Vagina (tissue), 2 donors: ENCODE measurements at regions not wholly inside any gene's neighbourhood (a gene's known extent, or its start where the extent isn't known, plus 50 kb on each side); places are given as distances from the start of the nearest gene placed in this dataset.

ENCODE experiments used
- DNase-seq, 2 donors: peaks; one replicate each; pipeline ENCODE4 v3.0.0-alpha.2; 2017; ENCODE audit errors: extremely low spot score in 2 of 2
- H3K27ac ChIP-seq: fragments of 200-600 bp; sonication (generic); one replicate; pipeline ENCODE4 v1.5.1; 2019
- H3K27me3 ChIP-seq: fragments of 200-600 bp; sonication (generic); one replicate; pipeline ENCODE4 v1.5.1; 2019
- H3K36me3 ChIP-seq, 2 donors: fragments of 200-600 bp; sonication (generic); one replicate each; pipeline ENCODE4 v1.5.1; 2017 to 2019
- H3K4me1 ChIP-seq: fragments of 200-600 bp; sonication (generic); one replicate; pipeline ENCODE4 v1.5.1; 2019
- H3K4me3 ChIP-seq, 2 donors: fragments of 200-600 bp; sonication (generic); 1 replicate in 1 of 2; 2 replicates in 1 of 2; pipeline ENCODE4 v1.5.1; 2016 to 2019
- H3K9me3 ChIP-seq: fragments of 200-600 bp; sonication (generic); one replicate; pipeline ENCODE4 v1.5.1; 2019
- POLR2A ChIP-seq, 2 donors: fragments of 450-650 bp; IDR thresholded peaks; one replicate each; pipeline ENCODE4 v1.6.1; 2017; ENCODE audit warnings: antibody characterized with exemption in 2 of 2, mild to moderate bottlenecking in 2 of 2, moderate library complexity in 2 of 2
- POLR2AphosphoS5 ChIP-seq, 2 donors: sonication (generic); formaldehyde crosslinking; IDR thresholded peaks; one replicate each; pipeline ENCODE4 v1.9.0; 2017; ENCODE audit warnings: antibody characterized with exemption in 2 of 2, mild to moderate bottlenecking in 2 of 2, low read depth in 1 of 2; ENCODE audit not compliant: insufficient read depth in 1 of 2
- intact Hi-C: fragments of 100-400 bp; cut with DNase I; formaldehyde crosslinking; loops from one replicate; pipeline ENCODE4 v1.15.1; 2023
- TF ChIP-seq, protein P1 (sequence below), 3 experiments: fragments of 450-650 bp in 2 of 3; fragments of 200-600 bp in 1 of 3; sonication (generic) in 1 of 3; IDR thresholded peaks; one replicate each; pipeline ENCODE4 v1.5.1; 2017 to 2019; ENCODE audit warnings: antibody characterized with exemption in 3 of 3, mild to moderate bottlenecking in 2 of 3, moderate library complexity in 2 of 3

DNA sequence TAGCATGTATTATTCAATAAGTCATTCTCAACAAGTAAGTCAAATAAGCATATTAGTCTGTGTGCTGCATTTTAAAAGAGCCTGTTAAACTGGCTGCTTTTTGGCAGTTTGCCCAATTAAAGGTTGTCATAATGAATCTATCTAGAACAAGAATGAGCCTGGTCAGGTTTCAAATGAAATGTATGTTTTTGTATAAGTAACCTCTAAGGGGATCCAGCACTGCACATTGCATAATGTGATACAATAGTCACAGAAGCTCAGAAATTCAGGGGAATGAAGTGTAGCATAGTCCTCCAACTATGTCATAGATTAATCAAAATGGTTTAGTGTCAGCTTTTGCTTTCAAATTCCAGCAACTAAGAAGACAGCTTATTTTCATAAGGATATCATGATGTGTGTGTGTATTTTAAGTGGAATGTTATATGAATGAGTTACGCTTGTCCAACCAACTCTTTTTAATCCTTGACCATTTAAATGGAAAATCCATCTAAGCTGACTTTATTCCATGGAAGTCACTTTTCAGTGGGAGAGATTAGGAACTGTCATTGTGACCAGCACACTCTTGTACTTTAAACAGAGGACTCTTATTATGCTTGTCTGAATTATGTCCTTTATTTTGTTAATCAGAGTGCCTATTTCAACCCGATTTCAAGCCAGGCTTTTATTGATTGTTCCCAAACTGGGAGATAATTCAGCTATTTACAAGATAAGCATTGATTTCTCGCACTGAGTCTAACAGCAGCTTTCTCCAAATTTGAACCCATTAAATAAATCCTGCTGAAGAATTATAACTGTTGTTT lies 283.9 kb upstream of the ADAMTSL1 start:
- TF ChIP-seq, protein P1, sequence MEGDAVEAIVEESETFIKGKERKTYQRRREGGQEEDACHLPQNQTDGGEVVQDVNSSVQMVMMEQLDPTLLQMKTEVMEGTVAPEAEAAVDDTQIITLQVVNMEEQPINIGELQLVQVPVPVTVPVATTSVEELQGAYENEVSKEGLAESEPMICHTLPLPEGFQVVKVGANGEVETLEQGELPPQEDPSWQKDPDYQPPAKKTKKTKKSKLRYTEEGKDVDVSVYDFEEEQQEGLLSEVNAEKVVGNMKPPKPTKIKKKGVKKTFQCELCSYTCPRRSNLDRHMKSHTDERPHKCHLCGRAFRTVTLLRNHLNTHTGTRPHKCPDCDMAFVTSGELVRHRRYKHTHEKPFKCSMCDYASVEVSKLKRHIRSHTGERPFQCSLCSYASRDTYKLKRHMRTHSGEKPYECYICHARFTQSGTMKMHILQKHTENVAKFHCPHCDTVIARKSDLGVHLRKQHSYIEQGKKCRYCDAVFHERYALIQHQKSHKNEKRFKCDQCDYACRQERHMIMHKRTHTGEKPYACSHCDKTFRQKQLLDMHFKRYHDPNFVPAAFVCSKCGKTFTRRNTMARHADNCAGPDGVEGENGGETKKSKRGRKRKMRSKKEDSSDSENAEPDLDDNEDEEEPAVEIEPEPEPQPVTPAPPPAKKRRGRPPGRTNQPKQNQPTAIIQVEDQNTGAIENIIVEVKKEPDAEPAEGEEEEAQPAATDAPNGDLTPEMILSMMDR (IDR thresholded peaks at IDR 0.05): no peak
- TF ChIP-seq POLR2AphosphoS5 (IDR thresholded peaks at IDR 0.05; ENCODE audit: insufficient read depth in 1 of 2, low read depth in 1 of 2): no peak
- no peak for TF ChIP-seq POLR2A (IDR thresholded peaks at IDR 0.05)
- no peaks in the 10 kb centered on the region for H3K27me3 ChIP-seq
- no peaks in the 10 kb centered on the region for H3K9me3 ChIP-seq
- H3K36me3 ChIP-seq: no peaks in the 10 kb centered on the region
- no peak overlapping the region for H3K4me3 ChIP-seq
- H3K27ac ChIP-seq: no peak overlapping the region
- no peaks in the 10 kb centered on the region for H3K4me1 ChIP-seq
- intact Hi-C loops: no loop called here
- DNase-seq: no peak

DNA sequence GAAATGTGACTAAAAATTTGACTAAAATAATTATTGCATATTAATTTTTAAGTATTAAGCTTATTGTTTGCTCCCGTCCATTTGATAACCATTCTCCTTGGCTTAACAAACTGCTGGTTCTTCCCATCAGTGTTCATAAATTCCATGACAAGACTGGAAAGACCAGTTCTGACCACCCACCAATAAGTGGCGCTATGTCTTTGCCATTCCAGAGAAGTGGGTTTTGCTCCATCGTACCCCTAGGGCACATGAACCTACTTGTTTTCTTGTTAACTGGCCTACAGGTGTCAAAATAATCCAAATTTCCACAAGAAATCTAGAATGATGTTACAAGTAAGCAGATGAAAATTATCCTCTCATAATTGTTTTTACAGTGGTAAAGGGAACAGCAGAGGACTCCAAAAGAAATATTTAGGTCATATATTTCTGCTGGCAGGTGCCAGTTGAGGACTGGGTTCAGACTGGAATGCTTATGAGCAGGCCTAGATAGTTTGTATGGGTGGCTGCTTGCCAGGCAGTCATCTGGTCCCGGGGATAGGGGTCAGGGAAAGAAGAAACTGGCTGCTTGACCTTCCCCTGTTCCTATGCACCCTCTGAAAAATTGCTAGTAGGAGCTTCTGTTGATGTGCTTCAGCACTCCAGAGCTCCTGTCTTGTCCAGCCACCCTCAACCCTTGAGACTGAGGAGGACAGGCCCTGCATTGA lies 283.1 kb upstream of the ADAMTSL1 start:
- intact Hi-C loops: no loop called here
- Histone ChIP-seq H3K36me3 (no peaks in the 10 kb centered on the region), H3K9me3 (no peaks in the 10 kb centered on the region), H3K27ac (no peak overlapping the region), H3K4me1 (no peaks in the 10 kb centered on the region), H3K4me3 (no peak overlapping the region), H3K27me3 (no peaks in the 10 kb centered on the region)
- DNase-seq: no peak
- TF ChIP-seq, protein P1 (IDR thresholded peaks at IDR 0.05): no peak
- TF ChIP-seq POLR2AphosphoS5 (IDR thresholded peaks at IDR 0.05; ENCODE audit: insufficient read depth in 1 of 2, low read depth in 1 of 2) (no peak), POLR2A (IDR thresholded peaks at IDR 0.05) (no peak)

DNA sequence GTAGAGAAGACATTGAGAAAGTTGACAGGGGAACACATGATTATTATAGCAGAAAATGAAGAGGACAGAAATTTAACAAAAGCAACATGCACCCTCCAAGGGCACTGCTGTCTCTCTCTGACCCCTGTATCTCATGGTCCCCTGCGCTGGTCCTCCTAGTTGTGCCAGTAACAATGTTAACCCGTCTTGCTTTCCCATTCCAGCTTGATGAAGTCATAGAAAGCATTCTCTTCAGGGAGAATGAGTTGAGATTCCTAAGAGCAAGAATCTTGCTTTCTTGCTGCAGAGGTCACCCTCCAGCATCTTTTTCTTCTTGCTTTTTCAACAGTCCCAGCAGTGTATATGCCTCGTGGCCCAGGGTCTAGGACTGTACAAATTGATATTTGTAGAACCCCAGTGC lies 279.6 kb upstream of the ADAMTSL1 start:
- Histone ChIP-seq H3K4me3 (no peak overlapping the region), H3K27ac (no peak overlapping the region), H3K4me1 (no peaks in the 10 kb centered on the region), H3K36me3 (no peaks in the 10 kb centered on the region), H3K9me3 (no peaks in the 10 kb centered on the region), H3K27me3 (no peaks in the 10 kb centered on the region)
- DNase-seq: no peak
- intact Hi-C loops: no loop called here
- TF ChIP-seq, protein P1 (IDR thresholded peaks at IDR 0.05): no peak
- TF ChIP-seq POLR2AphosphoS5 (IDR thresholded peaks at IDR 0.05; ENCODE audit: insufficient read depth in 1 of 2, low read depth in 1 of 2) (no peak), POLR2A (IDR thresholded peaks at IDR 0.05) (no peak)

DNA sequence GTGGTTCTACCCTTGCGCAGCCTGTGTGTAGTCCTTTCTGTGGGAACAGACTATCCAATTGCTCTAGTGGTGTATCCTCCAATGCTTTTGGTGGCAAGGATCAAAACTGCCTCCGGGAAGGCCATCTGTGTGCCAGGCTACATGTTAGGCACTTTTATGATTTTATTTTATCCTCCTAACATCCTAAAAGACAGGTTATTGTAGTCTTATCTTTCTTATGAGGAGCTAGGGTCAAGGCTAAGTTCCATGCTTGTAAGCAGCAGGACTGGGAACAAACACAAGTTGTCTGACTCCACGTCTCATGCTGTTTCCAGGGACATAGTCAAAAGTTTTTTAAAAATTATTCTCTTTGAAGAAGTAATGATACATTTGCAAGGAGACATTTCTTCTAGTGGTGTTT lies 278.7 kb upstream of the ADAMTSL1 start:
- no peak for TF ChIP-seq POLR2AphosphoS5 (IDR thresholded peaks at IDR 0.05; ENCODE audit: insufficient read depth in 1 of 2, low read depth in 1 of 2)
- intact Hi-C loops: no loop called here
- Histone ChIP-seq H3K27ac (no peak overlapping the region), H3K4me3 (no peak overlapping the region), H3K4me1 (no peaks in the 10 kb centered on the region), H3K27me3 (no peaks in the 10 kb centered on the region), H3K36me3 (no peaks in the 10 kb centered on the region), H3K9me3 (no peaks in the 10 kb centered on the region)
- no peak for DNase-seq

DNA sequence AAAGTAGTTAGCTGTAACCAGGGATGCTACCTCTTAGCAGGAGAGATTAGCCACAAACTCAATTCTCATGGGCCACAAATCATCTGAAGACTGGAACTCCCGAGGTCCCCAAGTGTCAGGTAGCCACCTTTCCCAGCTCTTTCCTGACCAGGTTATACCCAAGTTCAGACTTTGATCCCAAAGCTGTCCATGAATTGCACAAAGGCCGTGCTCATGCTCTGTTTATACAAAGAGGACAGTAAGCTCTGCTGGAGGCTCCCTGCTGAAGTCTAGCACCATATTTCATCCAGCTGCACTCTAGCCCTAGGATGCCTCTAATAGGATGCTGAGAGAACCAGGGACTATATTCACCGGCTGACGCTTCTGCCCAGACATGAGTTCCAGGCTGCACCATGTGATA lies 271.0 kb upstream of the ADAMTSL1 start:
- no peaks in the 10 kb centered on the region for H3K27me3 ChIP-seq
- H3K4me3 ChIP-seq: no peak overlapping the region
- no peak overlapping the region for H3K27ac ChIP-seq
- H3K4me1 ChIP-seq: no peaks in the 10 kb centered on the region
- intact Hi-C loops: no loop called here
- no peaks in the 10 kb centered on the region for H3K9me3 ChIP-seq
- DNase-seq: no peak
- no peak for TF ChIP-seq POLR2A (IDR thresholded peaks at IDR 0.05)
- TF ChIP-seq, protein P1 (IDR thresholded peaks at IDR 0.05): no peak
- TF ChIP-seq POLR2AphosphoS5 (IDR thresholded peaks at IDR 0.05; ENCODE audit: insufficient read depth in 1 of 2, low read depth in 1 of 2): no peak
- H3K36me3 ChIP-seq: no peaks in the 10 kb centered on the region
